ENCODE measurements at regions not wholly inside any gene's neighbourhood (a gene's known extent, or its start where the extent isn't known, plus 50 kb on each side); places are given as distances from the start of the nearest gene placed in this dataset.

DNA sequence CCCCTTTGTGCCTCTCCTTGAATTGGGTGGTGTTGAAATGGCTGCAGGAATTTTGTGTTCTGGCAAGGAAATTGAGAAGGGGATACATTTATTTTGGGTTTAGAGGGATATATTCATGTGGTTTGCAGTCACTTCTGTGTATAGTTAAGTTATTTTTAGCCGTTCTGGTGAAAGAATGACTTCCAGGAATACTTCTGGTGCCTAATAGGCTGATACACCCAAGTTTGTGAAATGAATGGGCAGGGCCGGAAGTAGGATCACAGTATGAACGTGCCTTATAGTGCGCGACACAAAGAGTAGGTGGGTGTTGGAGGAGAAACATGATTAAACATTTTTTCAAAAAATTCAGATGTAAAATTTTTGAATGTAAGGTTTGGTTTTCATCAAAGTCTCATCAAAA is 168.6 kb upstream of the ATP5MC3 start:
- TF ChIP-seq, protein P1, sequence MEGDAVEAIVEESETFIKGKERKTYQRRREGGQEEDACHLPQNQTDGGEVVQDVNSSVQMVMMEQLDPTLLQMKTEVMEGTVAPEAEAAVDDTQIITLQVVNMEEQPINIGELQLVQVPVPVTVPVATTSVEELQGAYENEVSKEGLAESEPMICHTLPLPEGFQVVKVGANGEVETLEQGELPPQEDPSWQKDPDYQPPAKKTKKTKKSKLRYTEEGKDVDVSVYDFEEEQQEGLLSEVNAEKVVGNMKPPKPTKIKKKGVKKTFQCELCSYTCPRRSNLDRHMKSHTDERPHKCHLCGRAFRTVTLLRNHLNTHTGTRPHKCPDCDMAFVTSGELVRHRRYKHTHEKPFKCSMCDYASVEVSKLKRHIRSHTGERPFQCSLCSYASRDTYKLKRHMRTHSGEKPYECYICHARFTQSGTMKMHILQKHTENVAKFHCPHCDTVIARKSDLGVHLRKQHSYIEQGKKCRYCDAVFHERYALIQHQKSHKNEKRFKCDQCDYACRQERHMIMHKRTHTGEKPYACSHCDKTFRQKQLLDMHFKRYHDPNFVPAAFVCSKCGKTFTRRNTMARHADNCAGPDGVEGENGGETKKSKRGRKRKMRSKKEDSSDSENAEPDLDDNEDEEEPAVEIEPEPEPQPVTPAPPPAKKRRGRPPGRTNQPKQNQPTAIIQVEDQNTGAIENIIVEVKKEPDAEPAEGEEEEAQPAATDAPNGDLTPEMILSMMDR (conservative IDR thresholded peaks at IDR 0.05): no peak
- TF ChIP-seq ZFX (IDR thresholded peaks at IDR 0.05): no peak

Data from C4-2B (cell line).